ENCODE measurements at regions not wholly inside any gene's neighbourhood (a gene's known extent, or its start where the extent isn't known, plus 50 kb on each side); places are given as distances from the start of the nearest gene placed in this dataset.

- ATAC-seq: no peak
- ChIA-PET CTCF (ENCODE audit: low intra/inter-chr PET ratio, low total read pairs) (no interaction called here), POLR2A (no interaction called here)
- Histone ChIP-seq H3K27ac (ENCODE audit: extremely low read length, insufficient read depth, low read length) (no peak overlapping the region), H3K9me3 (ENCODE audit: low read length) (no peaks in the 10 kb centered on the region), H3K27me3 (ENCODE audit: control insufficient read depth in 1 of 2, insufficient read depth in 2 of 2, low read length in 2 of 2) (no peaks in the 10 kb centered on the region), H3K4me3 (replicated peaks in 1 of 3; ENCODE audit: insufficient read depth in 1 of 3, low read depth in 2 of 3, low read length in 3 of 3) (no peak overlapping the region), H3K36me3 (replicated peaks in 1 of 2; ENCODE audit: control insufficient read depth in 1 of 2, insufficient read depth in 2 of 2, low read length in 2 of 2) (no peaks in the 10 kb centered on the region), H3K4me1 (ENCODE audit: insufficient read depth, low read length) (no peaks in the 10 kb centered on the region), H3K4me2 (ENCODE audit: low read depth, low read length) (no peak overlapping the region), H4K20me1 (ENCODE audit: insufficient read depth, low read length) (no peaks in the 10 kb centered on the region), H3K79me2 (ENCODE audit: insufficient read depth, low read length) (no peaks in the 10 kb centered on the region), H3K9ac (ENCODE audit: insufficient read depth, low read depth, low read length) (no peak overlapping the region), H2AFZ (ENCODE audit: low read length) (no peak overlapping the region)
- intact Hi-C loops (cut with micrococcal nuclease; ENCODE audit: unreplicated experiment): no loop called here
- in situ Hi-C loops (cut with HindIII; ENCODE audit: extremely low pct_ligation_motif_present, low pct_unique_long_range_greater_than_20kb): no loop called here
- FAIRE-seq: no peak
- no peak for DNase-seq (ENCODE audit: low spot score)
- TF ChIP-seq ZNF441 (CRISPR knock-in tag; IDR thresholded peaks at IDR 0.05; ENCODE audit: borderline replicate concordance) (no peak), WIZ (CRISPR knock-in tag; IDR thresholded peaks at IDR 0.05) (no peak), KLF16 (CRISPR knock-in tag; IDR thresholded peaks at IDR 0.05) (no peak), ZNF678 (CRISPR knock-in tag; IDR thresholded peaks at IDR 0.05) (no peak), NFYB (CRISPR knock-in tag; IDR thresholded peaks at IDR 0.05) (no peak), NPAS2 (CRISPR knock-in tag; IDR thresholded peaks at IDR 0.05; ENCODE audit: borderline replicate concordance) (no peak), MNT (IDR thresholded peaks at IDR 0.05) (no peak), SRY (CRISPR knock-in tag; IDR thresholded peaks at IDR 0.05) (no peak), ZNF75D (CRISPR knock-in tag; IDR thresholded peaks at IDR 0.05; ENCODE audit: borderline replicate concordance) (no peak), ZC3H13 (CRISPR knock-in tag; IDR thresholded peaks at IDR 0.05) (no peak), SKIL (CRISPR knock-in tag; IDR thresholded peaks at IDR 0.05; ENCODE audit: borderline replicate concordance) (no peak), BCL3 (CRISPR knock-in tag; IDR thresholded peaks at IDR 0.05) (no peak)
- TF ChIP-seq, protein P1, sequence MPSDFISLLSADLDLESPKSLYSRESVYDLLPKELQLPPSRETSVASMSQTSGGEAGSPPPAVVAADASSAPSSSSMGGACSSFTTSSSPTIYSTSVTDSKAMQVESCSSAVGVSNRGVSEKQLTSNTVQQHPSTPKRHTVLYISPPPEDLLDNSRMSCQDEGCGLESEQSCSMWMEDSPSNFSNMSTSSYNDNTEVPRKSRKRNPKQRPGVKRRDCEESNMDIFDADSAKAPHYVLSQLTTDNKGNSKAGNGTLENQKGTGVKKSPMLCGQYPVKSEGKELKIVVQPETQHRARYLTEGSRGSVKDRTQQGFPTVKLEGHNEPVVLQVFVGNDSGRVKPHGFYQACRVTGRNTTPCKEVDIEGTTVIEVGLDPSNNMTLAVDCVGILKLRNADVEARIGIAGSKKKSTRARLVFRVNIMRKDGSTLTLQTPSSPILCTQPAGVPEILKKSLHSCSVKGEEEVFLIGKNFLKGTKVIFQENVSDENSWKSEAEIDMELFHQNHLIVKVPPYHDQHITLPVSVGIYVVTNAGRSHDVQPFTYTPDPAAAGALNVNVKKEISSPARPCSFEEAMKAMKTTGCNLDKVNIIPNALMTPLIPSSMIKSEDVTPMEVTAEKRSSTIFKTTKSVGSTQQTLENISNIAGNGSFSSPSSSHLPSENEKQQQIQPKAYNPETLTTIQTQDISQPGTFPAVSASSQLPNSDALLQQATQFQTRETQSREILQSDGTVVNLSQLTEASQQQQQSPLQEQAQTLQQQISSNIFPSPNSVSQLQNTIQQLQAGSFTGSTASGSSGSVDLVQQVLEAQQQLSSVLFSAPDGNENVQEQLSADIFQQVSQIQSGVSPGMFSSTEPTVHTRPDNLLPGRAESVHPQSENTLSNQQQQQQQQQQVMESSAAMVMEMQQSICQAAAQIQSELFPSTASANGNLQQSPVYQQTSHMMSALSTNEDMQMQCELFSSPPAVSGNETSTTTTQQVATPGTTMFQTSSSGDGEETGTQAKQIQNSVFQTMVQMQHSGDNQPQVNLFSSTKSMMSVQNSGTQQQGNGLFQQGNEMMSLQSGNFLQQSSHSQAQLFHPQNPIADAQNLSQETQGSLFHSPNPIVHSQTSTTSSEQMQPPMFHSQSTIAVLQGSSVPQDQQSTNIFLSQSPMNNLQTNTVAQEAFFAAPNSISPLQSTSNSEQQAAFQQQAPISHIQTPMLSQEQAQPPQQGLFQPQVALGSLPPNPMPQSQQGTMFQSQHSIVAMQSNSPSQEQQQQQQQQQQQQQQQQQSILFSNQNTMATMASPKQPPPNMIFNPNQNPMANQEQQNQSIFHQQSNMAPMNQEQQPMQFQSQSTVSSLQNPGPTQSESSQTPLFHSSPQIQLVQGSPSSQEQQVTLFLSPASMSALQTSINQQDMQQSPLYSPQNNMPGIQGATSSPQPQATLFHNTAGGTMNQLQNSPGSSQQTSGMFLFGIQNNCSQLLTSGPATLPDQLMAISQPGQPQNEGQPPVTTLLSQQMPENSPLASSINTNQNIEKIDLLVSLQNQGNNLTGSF (CRISPR knock-in tag; IDR thresholded peaks at IDR 0.05): no peak
- no TSS peak for BruUV-seq (replicated peaks)
These were observed 50.4 kb upstream of the MTAP start for GRCh38 chr9:21751998-21752397.

Data from HepG2 (cell line).